Spleen (tissue), 7 donors: ENCODE measurements at regions not wholly inside any gene's neighbourhood (a gene's known extent, or its start where the extent isn't known, plus 50 kb on each side); places are given as distances from the start of the nearest gene placed in this dataset.

Experiments used
- CTCF ChIP-seq, 11 experiments: fragments of 200-600 bp in 7 of 11; fragments of 450-650 bp in 4 of 11; sonication (generic) in 4 of 11; IDR thresholded peaks in 8 of 11; conservative IDR thresholded peaks in 3 of 11; 1 replicate in 7 of 11; 2 replicates in 4 of 11; pipeline versions ENCODE4 v1.4.0 to v1.8.0; 2016 to 2021; ENCODE audit warnings: antibody characterized with exemption in 11 of 11, inconsistent platforms in 4 of 11, mild to moderate bottlenecking in 1 of 11
- POLR2A ChIP-seq, 3 donors: fragments of 450-650 bp; IDR thresholded peaks; one replicate each; pipeline ENCODE4 v1.5.1; 2017; ENCODE audit warnings: antibody characterized with exemption in 3 of 3, mild to moderate bottlenecking in 1 of 3
- donor health status: DM: no; HTN: no; CAD: no; lungs with moderate emphysema.
- donor health status: DM: no; HTN: no; CAD: no.
- donor health status: DM: no; HTN: no; CAD: no.

- no peak for TF ChIP-seq CTCF (IDR thresholded peaks at IDR 0.05 in 8 of 11, conservative IDR thresholded peaks at IDR 0.05 in 3 of 11)
- TF ChIP-seq POLR2A (IDR thresholded peaks at IDR 0.05), result no peak
Observed at GRCh38 chr4:60315586-60315985, 884.5 kb upstream of the ADGRL3 start.
